Ecto neural progenitor cell (in vitro differentiated cells): ENCODE measurements at regions not wholly inside any gene's neighbourhood (a gene's known extent, or its start where the extent isn't known, plus 50 kb on each side); places are given as distances from the start of the nearest gene placed in this dataset.

Experiments
- DNase-seq: peaks from one replicate; pipeline ENCODE4 v3.0.0-alpha.2; 2018; ENCODE audit warnings: low spot score

GRCh38 chr12:127648321-127648720 lies 618.6 kb upstream of the TMEM132C start:
- no peak for DNase-seq

- no peak for DNase-seq
Observed at GRCh38 chr12:127649961-127650360, 617.0 kb upstream of the TMEM132C start.

- no peak for DNase-seq
Observed at GRCh38 chr12:127650626-127651025, 616.3 kb upstream of the TMEM132C start.

GRCh38 chr12:127652281-127652680 lies 614.7 kb upstream of the TMEM132C start:
- DNase-seq, result no peak

GRCh38 chr12:127654383-127654985 lies 612.5 kb upstream of the TMEM132C start:
- DNase-seq, result no peak

GRCh38 chr12:127655691-127656090 lies 611.3 kb upstream of the TMEM132C start:
- DNase-seq, result no peak

- DNase-seq, result no peak
Observed at GRCh38 chr12:127656266-127656665, 610.7 kb upstream of the TMEM132C start.

- DNase-seq, result no peak
Observed at GRCh38 chr12:127657036-127657435, 609.9 kb upstream of the TMEM132C start.

GRCh38 chr12:127660961-127661360 lies 606.0 kb upstream of the TMEM132C start:
- DNase-seq, result no peak

GRCh38 chr12:127663716-127664115 lies 603.3 kb upstream of the TMEM132C start:
- no peak for DNase-seq

GRCh38 chr12:127664901-127665300 lies 602.1 kb upstream of the TMEM132C start:
- no peak for DNase-seq

GRCh38 chr12:127667131-127667685 lies 599.8 kb upstream of the TMEM132C start:
- no peak for DNase-seq

GRCh38 chr12:127670294-127670693 lies 596.7 kb upstream of the TMEM132C start:
- no peak for DNase-seq

GRCh38 chr12:127670796-127671195 lies 596.2 kb upstream of the TMEM132C start:
- no peak for DNase-seq

- no peak for DNase-seq
Observed at GRCh38 chr12:127675936-127676335, 591.0 kb upstream of the TMEM132C start.

- peak; percentile 90 for DNase-seq
Observed at GRCh38 chr12:127677537-127678131, 589.3 kb upstream of the TMEM132C start.

GRCh38 chr12:127678945-127679344 lies 588.0 kb upstream of the TMEM132C start:
- no peak for DNase-seq

- no peak for DNase-seq
Observed at GRCh38 chr12:127680516-127680915, 586.5 kb upstream of the TMEM132C start.

GRCh38 chr12:127681151-127681754 lies 585.7 kb upstream of the TMEM132C start:
- DNase-seq, result no peak

GRCh38 chr12:127685491-127685890 lies 581.5 kb upstream of the TMEM132C start:
- DNase-seq, result no peak

- no peak for DNase-seq
Observed at GRCh38 chr12:127685931-127686330, 581.0 kb upstream of the TMEM132C start.

- no peak for DNase-seq
Observed at GRCh38 chr12:127687181-127687580, 579.8 kb upstream of the TMEM132C start.

- DNase-seq, result no peak
Observed at GRCh38 chr12:127688906-127689428, 578.0 kb upstream of the TMEM132C start.
